A172 (cell line): ENCODE measurements at regions not wholly inside any gene's neighbourhood (a gene's known extent, or its start where the extent isn't known, plus 50 kb on each side); places are given as distances from the start of the nearest gene placed in this dataset.
"Not testable (repeated sequence)": the region's sequence is repeated elsewhere in the genome, so short reads cannot be mapped to it uniquely, and the experiment has no call there.

Experiments
- DNase-seq: peaks from one replicate; pipeline ENCODE4 v3.0.0-alpha.2; 2015; ENCODE audit warnings: low spot score

DNA sequence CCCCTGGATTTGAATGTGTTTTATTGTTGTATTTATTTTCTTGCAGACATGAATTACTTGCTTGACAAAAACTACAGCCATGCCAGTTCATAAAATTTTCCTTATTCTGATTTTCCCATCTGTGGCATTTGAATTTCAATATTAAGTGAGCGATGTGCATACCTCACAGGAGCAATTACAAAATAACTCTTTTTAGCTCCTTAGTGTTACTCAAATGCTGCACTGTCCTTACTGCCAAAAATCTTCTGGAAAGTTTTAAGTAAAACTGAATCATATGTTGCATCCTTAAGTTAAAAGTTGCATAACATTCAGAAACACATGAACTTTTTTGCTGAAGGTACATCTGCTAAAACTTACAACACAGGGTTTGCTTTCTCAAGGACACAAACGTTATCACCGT, 120.1 kb downstream of the OR4M2 start:
- not testable (repeated sequence) for DNase-seq

DNA sequence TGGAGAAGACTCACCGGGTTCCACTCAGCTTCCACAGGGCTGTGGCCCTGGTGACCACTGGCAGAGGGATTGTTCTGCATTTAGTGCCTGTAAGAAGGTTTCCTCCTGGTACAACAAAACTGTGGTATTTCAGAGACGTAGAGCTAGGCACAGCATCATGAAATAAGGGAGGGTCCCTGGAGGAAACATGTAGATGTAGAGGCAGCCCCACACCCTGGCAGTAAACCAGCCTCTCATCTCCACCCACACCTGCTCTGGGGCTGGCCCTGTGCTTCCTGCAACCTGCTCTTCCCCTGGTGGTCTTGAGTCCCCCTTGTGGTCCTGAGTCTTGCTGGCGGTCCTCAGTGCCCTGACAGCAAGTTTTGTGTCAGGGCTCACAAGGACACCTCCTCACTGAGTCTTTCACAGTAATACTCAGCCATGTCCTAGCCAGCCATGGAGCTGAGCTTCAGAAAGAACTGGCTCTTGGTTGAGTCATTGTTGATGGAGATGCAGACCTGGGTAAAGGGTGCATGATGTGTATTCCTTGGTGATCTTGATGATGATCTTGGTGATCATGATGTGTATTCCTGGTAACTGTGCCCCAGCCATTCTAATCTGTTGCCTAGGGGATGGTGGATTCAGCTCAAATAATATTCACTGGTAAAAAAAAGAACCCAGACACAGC, 121.8 kb downstream of the OR4M2 start:
- not testable (repeated sequence) for DNase-seq

DNA sequence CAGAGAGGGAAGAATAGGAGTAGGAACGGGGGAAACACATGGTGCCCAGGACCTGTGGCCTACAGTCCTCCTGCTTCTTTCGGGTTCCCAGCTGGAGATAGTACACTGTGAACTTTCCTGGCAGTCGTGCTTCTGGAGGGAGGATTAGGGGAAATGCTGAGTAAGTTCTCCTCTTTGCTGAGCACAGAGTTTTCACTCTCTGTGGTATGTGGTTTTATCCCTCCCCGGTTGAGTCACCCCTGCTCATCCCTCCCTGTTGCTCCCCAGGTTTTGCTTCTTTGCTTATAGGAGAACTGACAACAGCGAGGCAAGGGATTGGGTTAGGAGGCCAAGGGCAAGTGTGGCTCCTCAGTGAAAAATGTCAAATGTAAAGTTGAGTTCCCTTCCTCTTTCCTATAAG, 122.9 kb downstream of the OR4M2 start:
- DNase-seq = not testable (repeated sequence)

DNA sequence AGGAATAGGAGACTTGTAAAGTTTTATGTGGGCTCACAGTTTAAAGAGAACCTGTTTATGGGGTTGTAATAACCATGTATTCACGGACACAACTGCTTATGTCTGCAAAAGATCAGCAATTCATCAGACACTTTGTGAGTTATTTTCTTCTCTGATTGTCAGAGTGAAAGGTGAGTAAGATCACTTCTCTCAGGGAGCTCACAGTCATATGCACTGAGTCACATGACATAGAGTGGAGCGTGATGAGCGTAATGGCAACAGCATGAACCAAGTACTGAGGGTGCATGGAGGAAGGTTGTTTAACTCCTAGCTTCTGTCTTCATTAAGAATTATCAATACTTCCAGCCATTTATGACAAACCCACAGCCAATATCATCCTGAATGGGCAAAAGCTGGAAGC, 128.8 kb downstream of the OR4M2 start:
- not testable (repeated sequence) for DNase-seq

DNA sequence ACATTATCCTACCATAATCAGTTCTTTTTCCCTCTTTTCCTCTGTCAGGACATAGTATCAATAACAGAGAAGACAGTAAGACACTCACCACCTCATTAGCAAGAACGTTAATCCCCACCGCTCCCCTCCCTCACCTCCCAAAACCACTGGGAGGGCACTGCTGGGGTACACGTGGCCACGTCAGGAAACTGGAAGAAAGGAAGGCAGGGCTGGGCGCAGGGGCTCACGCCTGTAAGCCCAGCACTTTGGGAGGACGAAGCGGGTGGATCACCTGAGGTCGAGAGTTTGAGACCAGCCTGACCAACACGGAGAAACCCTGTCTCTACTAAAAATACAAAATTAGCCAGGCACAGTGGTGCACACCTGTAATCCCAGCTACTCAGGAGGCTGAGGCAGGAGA, 142.3 kb downstream of the OR4M2 start:
- not testable (repeated sequence) for DNase-seq

DNA sequence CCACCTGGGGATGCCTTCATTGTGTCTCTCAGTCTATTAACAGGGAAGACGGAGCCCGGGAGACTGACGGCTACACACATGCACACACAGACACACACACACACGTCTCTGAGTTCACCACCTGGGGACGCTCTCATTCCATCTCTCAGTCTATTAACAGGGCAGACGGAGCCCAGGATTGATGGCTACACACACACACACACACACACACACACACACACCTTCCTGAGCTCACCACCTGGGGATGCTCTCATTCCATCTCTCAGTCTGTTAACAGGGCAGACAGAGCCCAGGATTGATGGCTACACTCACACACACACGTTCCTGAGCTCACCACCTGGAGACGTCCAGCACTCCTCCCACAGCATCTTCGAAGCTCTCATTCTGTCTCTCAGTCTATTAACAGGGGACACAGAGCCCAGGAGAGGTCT, 143.9 kb downstream of the OR4M2 start:
- DNase-seq = no peak

DNA sequence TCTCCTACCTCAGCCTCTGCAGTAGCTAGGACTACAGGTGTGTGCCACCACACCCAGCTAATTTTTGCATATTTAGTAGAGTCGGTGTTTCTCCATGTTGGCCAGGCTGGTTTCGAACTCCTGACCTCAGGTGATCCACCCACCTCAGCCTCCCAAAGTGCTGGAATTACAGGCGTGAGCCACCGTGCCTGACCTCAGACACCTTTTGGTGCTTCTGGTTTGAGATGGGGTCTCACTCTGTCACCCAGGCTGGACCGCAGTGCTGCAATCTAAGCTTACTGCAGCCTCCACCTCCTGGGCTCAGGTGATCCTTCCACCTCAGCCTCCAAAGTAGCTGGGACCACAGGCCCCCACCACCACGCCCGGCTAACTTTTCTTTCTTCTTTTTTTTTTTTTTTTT, 144.6 kb downstream of the OR4M2 start:
- DNase-seq = not testable (repeated sequence)

DNA sequence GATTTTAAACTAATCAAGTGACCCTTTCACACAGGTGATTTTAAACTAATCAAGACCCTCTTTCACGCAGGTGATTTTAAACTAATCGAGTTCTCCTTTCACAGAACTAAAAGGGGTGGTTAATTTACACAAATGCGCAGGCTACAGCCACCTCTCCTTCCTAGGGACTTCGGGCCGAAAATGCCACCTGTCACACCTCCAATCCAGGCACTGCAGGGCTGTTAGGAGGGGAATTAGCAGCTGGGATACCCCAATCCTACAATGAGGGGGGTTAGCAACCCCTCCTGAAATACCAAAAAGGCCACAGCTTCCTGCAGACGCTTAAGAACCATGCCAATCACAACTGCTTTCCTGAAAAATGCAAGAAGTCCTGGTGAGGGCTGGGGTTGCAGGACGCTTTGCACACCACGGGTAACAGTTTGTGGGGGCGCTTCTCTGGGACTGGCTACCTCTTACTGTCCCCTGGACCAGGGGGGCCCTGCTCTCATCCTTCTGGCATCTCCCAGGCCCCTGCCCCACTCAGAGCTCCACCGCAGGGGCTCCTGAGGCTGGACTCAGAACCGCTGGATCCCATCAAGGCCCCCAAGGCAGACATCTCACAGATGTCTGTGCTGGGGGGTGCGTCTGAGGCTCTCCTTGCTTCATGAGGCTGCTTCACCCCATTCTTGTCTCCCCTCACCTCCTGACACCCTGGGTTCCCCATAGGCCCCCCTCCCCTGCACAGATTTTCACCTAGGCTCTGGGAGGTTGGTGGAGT, 145.9 kb downstream of the OR4M2 start:
- no peak for DNase-seq

DNA sequence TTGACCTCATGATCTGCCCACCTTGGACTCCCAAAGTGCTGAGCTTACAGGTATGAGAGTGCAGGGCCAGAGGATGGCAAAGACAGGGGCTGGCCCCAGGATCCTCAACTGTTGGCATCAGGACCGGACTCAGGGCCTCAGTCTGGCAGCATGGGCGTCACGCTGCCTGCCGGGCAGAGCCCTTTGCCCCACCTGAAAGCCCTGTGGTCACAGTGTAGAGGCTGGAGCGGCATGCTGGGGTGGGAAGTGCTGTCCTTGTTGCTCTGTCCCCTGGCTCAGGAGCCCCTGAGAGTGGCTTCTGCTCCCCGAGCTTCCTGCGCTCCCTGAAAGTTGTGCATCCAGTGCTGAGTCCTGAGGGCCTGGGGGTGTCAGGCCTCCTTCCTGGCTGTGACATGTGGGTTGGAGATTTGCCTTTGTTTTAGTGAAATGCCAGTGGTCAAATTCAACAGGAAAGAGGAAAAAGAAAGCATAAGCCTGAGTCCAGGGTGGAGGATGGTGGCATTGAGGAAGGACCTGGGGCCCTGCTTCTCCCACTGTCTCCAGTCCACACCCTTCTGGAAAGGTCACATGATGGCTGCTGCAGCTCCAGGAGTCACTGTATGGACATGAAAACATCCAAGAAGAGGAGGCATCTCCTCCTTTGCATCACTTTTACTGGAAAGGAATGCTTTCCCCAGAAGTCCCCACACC, 147.2 kb downstream of the OR4M2 start:
- DNase-seq = no peak

DNA sequence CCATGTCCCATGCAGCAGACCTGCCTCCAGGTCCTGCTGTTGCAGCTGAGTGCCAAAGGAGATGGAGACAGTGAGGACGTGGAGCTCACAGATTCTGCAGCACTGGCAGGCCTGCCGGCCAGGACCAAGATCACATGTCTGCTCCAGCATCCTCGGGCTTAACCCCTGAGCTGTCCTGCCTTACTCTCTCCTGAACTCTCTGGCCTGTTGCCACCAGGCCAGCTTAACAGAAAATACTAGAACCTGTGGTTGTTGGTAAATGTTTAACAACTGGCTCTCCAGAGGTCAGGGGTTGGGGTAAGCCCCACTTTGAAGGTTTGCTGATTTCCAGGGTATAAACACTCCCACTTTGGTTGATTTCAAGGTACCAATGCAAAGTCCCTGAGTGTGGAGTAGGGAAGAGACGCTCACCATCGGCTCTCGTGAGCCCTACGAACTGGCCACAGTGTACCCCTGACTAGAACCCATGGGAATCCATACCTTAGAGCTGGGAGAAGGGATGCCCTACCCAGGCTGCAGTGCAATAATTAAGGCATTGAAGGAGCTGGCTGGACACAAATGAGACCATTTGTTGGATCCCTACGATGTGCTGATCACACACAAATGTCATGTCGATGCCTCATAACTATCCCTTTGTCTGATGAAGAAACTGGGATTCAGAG, 147.9 kb downstream of the OR4M2 start:
- no peak for DNase-seq

DNA sequence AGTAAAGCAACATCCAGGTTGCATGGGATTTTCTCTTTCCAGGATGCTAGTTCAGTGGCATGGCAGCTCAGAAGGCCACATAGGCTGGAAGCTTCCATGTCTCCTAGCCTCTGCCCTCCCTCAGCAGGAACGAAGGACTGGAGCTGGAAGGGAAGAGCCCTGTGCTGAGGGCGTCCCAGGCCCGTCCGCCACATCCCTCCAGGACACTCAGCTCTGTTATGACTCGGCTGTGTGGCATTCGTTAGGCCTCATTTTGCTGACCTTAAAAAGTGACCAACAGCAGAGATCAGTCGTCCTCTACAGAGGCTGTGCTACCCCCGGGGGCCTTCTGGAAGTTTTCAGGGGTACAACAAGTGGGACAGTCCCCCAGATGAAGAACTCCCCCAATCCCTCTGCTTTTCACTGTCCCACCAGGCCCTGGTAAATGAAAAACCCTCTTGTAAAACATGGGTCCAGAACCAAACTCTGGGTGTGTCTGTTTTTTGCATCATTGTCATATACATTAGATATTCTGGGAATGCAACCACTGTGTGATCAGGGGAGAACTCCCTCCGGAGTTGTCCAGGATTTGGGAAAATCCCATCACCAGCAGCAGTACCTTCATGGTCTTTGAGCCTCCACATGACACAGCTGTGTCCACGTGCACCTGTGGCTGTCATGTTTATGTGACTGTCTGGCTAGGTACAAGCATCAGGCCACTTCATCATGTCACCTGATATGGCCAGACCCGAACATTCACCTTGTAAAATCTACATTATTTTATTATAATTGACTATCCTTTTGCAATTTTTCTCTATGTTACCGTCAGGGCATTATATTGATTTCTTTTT, 149.9 kb downstream of the OR4M2 start:
- no peak for DNase-seq

DNA sequence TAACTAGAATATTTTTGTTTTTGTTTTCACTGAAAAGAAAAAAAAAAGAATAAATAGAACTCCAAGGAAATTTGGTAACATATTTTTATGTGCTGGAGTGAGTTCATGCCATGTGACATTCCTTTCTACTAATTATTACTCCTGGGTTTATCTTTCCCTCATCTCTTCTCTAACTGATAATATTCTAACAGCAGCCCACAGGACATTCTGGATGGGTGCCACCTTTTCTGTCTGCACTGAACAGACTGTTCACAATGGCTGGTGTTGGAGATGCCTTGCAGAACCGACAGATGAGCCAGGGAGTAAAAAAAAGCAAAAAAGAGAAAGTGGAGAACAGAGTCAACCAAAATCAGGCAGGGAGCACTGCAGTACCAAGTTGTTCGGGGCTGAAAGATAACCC, 151.3 kb downstream of the OR4M2 start:
- DNase-seq = no peak

DNA sequence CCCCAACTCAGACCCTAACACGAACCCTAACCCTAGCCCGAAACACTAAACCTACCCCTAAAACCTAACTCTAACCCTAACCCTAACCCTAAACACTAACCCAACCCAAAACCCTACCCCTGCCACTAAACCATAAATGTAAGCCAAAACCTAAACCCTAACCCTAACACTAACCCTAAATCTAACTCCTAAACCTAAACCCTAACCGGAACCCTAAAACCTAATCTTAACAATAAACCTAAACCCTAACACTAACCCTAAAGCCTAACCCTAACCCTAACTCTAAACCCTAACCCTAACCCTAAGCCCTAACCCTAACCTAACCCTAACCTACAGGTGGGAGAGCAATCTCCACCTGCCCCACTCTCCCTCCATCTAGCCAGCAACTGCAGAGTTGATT, 152.3 kb downstream of the OR4M2 start:
- DNase-seq = no peak

DNA sequence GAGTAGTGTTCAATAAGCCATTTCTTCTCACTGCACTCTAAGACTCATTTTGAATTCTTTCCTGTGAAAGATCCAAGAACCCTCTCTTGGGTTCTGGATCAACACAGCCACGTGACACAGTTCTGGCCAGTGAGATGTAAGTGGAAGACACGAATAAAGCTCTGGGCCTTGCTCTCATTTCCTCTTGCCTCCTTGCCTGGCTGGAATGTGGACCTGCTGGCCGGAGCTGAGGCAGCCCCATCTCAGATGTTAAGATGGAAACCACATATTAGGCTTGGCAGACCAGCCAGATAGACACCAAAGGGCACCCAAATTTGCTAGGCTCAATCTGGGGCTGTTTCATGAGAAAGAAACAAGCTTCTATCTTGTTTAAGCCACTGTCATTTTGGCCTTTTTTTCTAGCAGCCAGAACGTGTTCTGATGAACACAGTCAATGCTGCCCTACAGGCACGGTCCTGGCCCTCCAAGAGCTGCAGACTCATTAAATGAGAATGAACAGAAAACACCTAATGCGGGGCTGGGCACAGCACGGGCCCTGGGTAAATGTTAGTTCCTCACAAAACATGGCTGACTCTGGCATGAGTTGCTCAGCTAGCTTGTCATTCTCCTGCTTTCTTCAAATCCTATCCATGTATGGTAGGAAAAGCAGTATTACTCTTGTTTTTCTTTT, 155.1 kb downstream of the OR4M2 start:
- not testable (repeated sequence) for DNase-seq

DNA sequence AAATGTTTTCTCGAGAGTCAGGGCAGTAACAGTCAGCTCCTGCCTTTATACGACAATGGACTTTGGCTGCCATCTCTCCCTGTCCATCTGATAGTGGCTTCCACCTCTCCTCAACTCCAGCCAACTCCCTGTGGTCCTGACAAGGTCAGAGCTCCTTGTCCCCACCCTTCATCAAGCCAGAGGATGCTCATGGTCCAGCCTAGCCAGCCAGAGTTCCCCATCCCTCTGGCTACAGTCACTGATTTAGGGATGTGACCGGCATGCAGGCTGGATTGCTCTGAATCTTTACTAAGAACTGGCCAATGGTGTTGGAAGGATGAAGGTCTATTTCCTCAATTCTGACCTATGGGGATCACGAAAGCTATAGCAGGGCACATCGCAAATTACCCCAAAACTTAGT, 156.1 kb downstream of the OR4M2 start:
- DNase-seq = no peak

DNA sequence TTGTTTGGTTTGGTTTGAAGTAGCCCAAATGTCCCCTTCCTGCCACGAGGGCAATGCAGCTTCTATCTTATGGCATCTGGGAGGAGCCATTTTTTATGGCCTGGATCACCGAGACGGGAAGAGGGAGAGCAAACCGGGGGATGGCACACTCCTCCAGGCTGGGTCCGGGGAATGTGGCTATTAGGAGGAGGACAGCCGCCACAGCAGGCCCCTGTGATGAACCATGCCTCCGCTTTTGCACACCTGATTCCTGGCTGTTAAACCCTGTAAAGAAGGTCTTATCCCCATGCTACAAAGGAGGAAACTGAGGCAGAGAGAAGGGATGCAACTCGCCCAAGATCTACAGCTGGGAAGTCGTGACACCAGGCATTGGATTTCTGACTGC, 157.6 kb downstream of the OR4M2 start:
- DNase-seq = no peak

DNA sequence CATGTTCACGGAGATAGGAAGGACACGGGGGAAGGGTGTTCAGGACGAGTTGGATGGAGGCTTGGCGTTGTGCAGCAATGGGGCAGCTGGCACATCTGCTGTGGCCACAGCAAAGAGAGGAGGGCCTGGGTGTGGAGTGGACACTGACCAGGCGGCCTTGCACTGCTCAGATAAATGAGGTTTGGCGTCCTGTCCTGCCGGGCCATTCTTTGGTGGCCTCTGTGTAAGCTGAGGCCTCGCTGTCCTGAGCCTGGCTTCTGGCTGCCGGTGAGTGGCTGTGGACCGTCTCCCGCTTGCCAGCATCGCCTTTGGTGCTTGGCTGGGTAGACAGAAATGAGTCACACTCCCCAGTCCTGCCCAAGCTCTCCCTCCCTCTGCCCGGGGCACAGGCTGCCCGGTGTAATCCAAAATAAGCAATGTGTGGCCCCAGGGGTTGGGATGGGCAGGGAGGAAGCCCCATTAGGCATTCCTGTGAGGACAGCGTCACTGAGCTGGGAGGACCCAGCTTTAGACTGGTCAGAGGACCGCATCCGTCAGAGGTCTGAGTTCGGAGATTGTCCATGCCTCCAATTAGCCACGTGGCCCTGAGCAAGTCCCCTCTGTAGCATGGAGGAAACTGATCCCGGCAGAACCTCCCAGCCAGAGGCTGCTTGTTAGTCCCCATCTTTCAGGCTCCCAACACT, 158.1 kb downstream of the OR4M2 start:
- DNase-seq = peak; percentile 13

DNA sequence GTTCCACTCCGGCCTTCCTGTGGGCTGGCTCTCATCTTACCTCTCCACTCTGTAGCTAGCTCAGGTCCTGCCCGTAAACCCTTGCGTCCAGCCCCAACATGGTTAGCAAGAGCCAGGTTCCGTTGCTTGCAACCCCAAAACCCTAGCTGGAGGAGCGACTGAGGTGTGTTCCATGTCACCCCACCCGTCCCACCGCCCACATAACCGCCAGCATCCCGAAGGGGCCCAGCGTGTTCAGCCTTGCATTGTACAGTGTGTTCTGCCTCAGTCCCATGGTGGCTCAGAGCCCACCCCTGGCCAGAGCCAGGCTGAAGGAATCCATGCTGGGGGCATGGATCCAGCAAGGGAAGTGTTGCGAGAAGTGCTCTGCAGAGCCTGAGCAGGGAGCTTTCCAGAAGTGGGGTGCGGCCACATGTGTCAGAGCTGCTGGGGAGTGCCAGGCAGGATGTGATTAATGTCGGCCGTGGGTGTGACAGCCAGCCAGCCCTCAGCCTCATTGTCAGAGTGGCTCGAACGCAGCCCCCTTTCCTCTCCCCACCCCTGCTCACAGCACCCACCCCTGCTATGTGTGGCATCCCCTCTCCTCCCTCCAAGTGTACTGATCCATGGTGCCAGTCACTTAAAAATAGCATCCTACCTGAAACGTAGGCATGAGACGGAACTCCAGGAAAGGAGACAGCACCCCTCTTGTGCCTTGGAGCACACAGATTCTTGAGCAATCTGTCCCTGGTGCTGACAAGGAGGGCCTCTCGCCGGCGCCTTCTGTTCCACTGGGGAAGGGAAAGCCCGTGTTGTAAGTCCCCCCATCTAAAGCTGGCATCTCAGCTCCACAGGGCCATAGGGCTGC, 158.9 kb downstream of the OR4M2 start:
- not testable (repeated sequence) for DNase-seq

DNA sequence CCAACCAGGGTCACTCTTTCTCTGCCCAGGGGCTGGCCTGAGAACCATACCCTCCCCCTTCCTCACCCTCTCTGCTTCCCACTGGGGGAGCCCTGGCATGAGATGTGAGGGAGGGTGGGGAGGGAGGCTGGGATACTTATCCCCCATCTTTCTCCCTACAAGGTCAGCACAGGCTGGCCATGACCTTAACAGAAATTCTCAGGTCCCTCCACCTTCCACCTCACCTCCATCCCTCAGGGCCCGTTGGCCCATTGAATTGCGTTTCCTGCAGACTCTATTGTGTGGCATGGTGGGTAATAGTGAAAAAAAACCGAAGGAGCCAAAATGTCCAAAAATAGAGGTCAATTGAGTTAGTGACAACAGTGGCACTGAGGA, 159.5 kb downstream of the OR4M2 start:
- no peak for DNase-seq
